BE2C (cell line): ENCODE measurements at regions not wholly inside any gene's neighbourhood (a gene's known extent, or its start where the extent isn't known, plus 50 kb on each side); places are given as distances from the start of the nearest gene placed in this dataset.

ENCODE experiments used
- DNase-seq: peaks from one replicate; pipeline ENCODE4 v3.0.0-alpha.2; 2020
- H3K27me3 ChIP-seq: fragments of 250-450 bp; sonication (Bioruptor Pico); 2 replicates; pipeline ENCODE4 v1.5.1; 2020; ENCODE audit warnings: mild to moderate bottlenecking
- H3K36me3 ChIP-seq: fragments of 250-450 bp; sonication (Bioruptor Pico); 2 replicates; pipeline ENCODE4 v1.5.1; 2020; ENCODE audit warnings: mild to moderate bottlenecking
- H3K4me1 ChIP-seq: fragments of 250-450 bp; sonication (Bioruptor Pico); 2 replicates; pipeline ENCODE4 v1.5.1; 2020
- H3K4me3 ChIP-seq: 2 replicates; pipeline ENCODE4 v1.5.1; 2011; ENCODE audit warnings: low read depth, low read length
- H3K9me3 ChIP-seq: fragments of 250-450 bp; sonication (Bioruptor Pico); 2 replicates; pipeline ENCODE4 v1.5.1; 2020
- CTCF ChIP-seq: IDR thresholded peaks from 2 replicates; pipeline ENCODE4 v1.5.1; 2012; ENCODE audit warnings: mild to moderate bottlenecking, low read depth, low read length

- no peak for DNase-seq
- no peak overlapping the region for H3K4me3 ChIP-seq
- H3K27me3 ChIP-seq = no peaks in the 10 kb centered on the region
- H3K4me1 ChIP-seq = peaks cover 3% of the 10 kb centered on the region; the same call in 1 of the 2 replicates
- no peaks in the 10 kb centered on the region for H3K9me3 ChIP-seq
- no peaks in the 10 kb centered on the region for H3K36me3 ChIP-seq
- no peak for TF ChIP-seq CTCF
These were observed 1344.5 kb upstream of the TMEFF2 start for GRCh38 chr2:193539188-193539587.

- peaks cover 3% of the 10 kb centered on the region; the same call in 1 of the 2 replicates for H3K4me1 ChIP-seq
- DNase-seq = no peak
- no peaks in the 10 kb centered on the region for H3K27me3 ChIP-seq
- no peaks in the 10 kb centered on the region for H3K36me3 ChIP-seq
- TF ChIP-seq CTCF = no peak
- H3K4me3 ChIP-seq = no peak overlapping the region
- H3K9me3 ChIP-seq = no peaks in the 10 kb centered on the region
These were observed 1343.3 kb upstream of the TMEFF2 start for GRCh38 chr2:193538061-193538460.

- TF ChIP-seq CTCF = no peak
- Histone ChIP-seq H3K9me3 (no peaks in the 10 kb centered on the region), H3K4me3 (no peak overlapping the region), H3K27me3 (no peaks in the 10 kb centered on the region), H3K4me1 (peaks cover 3% of the 10 kb centered on the region; the same call in 1 of the 2 replicates), H3K36me3 (no peaks in the 10 kb centered on the region)
- DNase-seq = no peak
These were observed 1342.8 kb upstream of the TMEFF2 start for GRCh38 chr2:193537531-193537930.

- H3K27me3 ChIP-seq = no peaks in the 10 kb centered on the region
- H3K9me3 ChIP-seq = no peaks in the 10 kb centered on the region
- H3K4me1 ChIP-seq = peaks cover 7% of the 10 kb centered on the region; the same call in 1 of the 2 replicates
- no peak for TF ChIP-seq CTCF
- DNase-seq = no peak
- no peaks in the 10 kb centered on the region for H3K36me3 ChIP-seq
- H3K4me3 ChIP-seq = no peak overlapping the region
These were observed 1333.7 kb upstream of the TMEFF2 start for GRCh38 chr2:193528458-193528857.

- no peak for DNase-seq
- Histone ChIP-seq H3K9me3 (no peaks in the 10 kb centered on the region), H3K4me1 (peaks cover 7% of the 10 kb centered on the region; the same call in 1 of the 2 replicates), H3K4me3 (no peak overlapping the region), H3K27me3 (no peaks in the 10 kb centered on the region), H3K36me3 (no peaks in the 10 kb centered on the region)
- TF ChIP-seq CTCF = no peak
These were observed 1332.4 kb upstream of the TMEFF2 start for GRCh38 chr2:193527146-193527545.

GRCh38 chr2:193523662-193524061 is 1328.9 kb upstream of the TMEFF2 start:
- DNase-seq = no peak
- Histone ChIP-seq H3K4me1 (peaks cover 7% of the 10 kb centered on the region; the same call in 1 of the 2 replicates), H3K4me3 (no peak overlapping the region), H3K27me3 (no peaks in the 10 kb centered on the region), H3K9me3 (no peaks in the 10 kb centered on the region), H3K36me3 (no peaks in the 10 kb centered on the region)
- TF ChIP-seq CTCF = no peak
